Ectodermal cell (in vitro differentiated cells): ENCODE measurements at regions not wholly inside any gene's neighbourhood (a gene's known extent, or its start where the extent isn't known, plus 50 kb on each side); places are given as distances from the start of the nearest gene placed in this dataset.

ENCODE experiments used
- H3K27ac ChIP-seq: 2 replicates; pipeline ENCODE4 v1.7.0; 2013; ENCODE audit warnings: mild to moderate bottlenecking, low read depth, low read length; ENCODE audit not compliant: insufficient read depth, poor library complexity, severe bottlenecking
- H3K27me3 ChIP-seq: 2 replicates; pipeline ENCODE4 v1.7.0; 2013; ENCODE audit warnings: mild to moderate bottlenecking, low read length; ENCODE audit not compliant: insufficient read depth, control insufficient read depth, poor library complexity, severe bottlenecking
- H3K36me3 ChIP-seq: one replicate; pipeline ENCODE4 v1.7.0; 2013; ENCODE audit warnings: low read length; ENCODE audit not compliant: control insufficient read depth, insufficient read depth
- H3K4me1 ChIP-seq: one replicate; pipeline ENCODE4 v1.7.0; 2013; ENCODE audit warnings: low read length; ENCODE audit not compliant: control insufficient read depth, insufficient read depth
- H3K4me3 ChIP-seq: 2 replicates; pipeline ENCODE4 v1.7.0; 2013; ENCODE audit warnings: low read depth, low read length, control low read depth; ENCODE audit not compliant: insufficient read depth
- H3K9me3 ChIP-seq: 2 replicates; pipeline ENCODE4 v1.7.0; 2013; ENCODE audit warnings: mild to moderate bottlenecking, low read length, moderate library complexity; ENCODE audit not compliant: control insufficient read depth
- WGBS, 2 experiments: methylation state at CpG; one replicate each; pipeline ENCODE4 v1.1.7; 2013; ENCODE audit warnings: missing lambda C conversion rate in 2 of 2; 5-methylcytosine and 5-hydroxymethylcytosine counted together

DNA sequence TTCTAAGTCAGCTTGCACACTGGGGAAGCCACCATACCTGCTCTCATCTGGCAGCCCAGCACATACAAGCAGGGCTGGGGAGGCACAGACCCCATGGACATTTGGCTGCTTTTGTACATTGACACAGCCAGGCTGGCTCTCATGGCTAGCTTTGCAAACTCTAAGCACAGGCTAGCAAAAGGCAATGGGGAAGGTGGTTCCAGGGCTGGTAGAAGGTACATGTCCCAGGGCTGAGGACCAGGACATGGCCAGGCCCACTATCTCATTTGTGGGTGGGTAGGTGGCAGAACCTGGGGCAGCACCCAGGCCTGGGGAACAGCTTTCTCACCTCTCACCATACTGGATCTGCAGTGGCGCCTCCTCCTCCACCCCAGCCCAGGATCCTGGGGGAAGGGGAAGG lies 90.9 kb downstream of the HS1BP3 start:
- peaks cover 2% of the 10 kb centered on the region for H3K27me3 ChIP-seq
- WGBS, 2 experiments: 80 to 100% methylated on average over 1 of the region's 1 CpG
- H3K9me3 ChIP-seq: no peaks in the 10 kb centered on the region
- H3K4me3 ChIP-seq: no peak overlapping the region
- no peaks in the 10 kb centered on the region for H3K36me3 ChIP-seq
- H3K27ac ChIP-seq: no peak overlapping the region
- H3K4me1 ChIP-seq: peaks cover 28% of the 10 kb centered on the region

DNA sequence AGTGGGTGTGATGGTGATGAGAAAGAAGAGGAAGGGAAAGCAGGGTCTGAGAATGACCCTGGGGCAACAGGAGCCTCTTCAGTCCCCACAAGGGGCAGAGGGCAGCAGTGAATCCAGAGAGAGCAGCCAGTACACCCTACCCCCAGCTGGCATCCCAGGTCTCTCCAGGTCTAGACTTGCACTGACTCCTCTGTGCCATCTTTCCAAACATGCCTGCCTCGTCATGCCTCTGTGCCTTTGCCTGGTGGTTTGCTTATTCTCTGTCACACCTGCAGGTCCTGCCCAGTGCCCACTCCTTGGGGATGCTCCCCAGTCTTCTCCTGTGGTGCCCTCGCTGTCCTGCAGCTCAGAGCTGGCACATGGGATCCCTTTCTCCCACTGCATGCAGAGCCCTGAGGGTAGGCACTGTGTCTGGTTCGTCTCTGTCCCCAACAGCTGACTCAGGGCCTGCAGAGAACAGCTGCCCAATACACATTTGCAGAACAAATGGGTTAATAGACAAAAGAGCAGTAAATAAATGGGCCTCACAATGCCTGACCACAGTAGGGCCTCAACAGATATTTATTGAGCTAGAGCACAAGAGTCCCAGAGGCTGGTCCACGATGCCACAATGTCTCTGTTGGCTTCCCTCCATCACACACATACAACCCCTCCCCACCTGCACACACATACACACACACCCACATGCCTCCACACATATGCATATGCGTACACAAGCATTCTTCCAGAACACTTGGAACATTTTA lies 89.8 kb downstream of the HS1BP3 start:
- no peaks in the 10 kb centered on the region for H3K9me3 ChIP-seq
- H3K4me3 ChIP-seq: no peak overlapping the region
- peaks cover 13% of the 10 kb centered on the region for H3K27me3 ChIP-seq
- peaks cover 33% of the 10 kb centered on the region for H3K4me1 ChIP-seq
- H3K27ac ChIP-seq: no peak overlapping the region
- 64 to 77% methylated on average over 4 to 5 of the region's 5 CpGs for WGBS, 2 experiments
- no peaks in the 10 kb centered on the region for H3K36me3 ChIP-seq

DNA sequence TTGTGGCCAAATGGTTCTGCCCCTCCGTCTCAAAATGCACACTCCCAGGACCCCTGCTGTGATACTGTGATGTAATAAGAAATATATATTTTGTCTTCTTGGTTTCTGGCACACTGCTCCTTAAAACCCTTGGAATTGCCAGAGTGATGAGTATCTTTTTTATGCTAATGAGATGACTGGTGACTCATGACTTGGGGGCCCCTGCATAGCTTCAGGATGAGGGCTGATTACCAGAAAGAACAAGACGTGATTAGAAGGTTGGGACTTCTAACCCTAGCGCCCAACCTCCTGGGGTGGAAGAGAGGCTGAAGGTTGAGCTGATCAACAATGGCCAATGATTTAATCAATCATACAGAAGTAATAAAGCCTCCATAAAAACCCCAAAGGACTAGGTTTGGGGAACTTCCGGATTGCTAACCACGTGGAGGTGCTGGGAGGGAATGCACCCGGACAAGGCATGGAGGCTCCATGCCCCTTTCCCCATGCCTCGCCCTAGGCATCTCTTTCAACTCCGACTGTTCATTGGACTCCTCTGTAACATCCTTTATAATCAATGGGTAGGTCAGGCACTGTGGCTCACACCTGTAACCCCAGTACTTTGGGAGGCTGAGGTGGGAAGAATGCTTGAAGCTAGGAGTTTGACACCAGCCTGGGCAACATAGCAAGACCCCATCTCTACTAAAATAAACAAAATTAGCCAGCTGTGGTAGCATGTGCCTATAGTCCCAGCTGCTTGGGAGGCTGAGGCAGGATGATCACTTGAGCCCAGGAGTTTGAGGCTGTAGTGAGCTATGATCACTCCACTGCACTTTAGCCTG lies 89.1 kb downstream of the HS1BP3 start:
- Histone ChIP-seq H3K9me3 (no peaks in the 10 kb centered on the region), H3K27ac (no peak overlapping the region), H3K4me3 (no peak overlapping the region), H3K36me3 (no peaks in the 10 kb centered on the region), H3K4me1 (peaks cover 34% of the 10 kb centered on the region), H3K27me3 (peaks cover 16% of the 10 kb centered on the region)
- 82 to 85% methylated on average over 7 to 8 of the region's 8 CpGs for WGBS, 2 experiments

DNA sequence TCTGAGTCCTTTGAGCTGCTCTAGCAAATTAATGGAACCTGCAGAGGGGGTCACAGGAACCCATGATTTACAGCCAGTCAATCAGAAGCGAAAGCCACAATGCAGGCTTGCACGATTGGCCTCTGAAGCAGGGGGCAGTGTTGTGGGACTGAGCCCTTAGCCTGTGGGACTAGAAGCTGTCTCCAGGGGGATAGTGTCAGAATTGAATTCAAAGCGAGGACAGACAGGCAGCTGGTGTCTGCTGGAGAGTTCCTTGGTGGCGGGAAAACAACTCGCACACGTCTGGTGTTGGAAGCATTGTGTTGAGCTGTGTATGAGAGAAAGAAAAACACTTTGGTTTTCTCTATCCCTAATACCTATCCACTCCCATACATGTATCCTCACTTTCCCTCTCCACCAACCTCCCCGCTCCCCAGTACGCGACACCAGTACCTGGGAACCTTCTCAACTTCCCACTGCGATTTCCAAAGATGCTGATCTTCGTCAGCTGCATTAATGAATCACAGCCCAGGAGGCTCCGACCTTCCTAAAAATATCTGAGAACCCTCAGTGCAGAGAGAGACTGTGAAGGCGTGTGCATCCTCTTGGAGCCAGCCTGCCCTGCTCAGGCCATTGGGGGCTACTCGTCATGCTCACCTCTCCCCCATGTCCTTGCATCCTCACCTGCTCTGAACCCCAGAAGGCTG lies 88.2 kb downstream of the HS1BP3 start:
- Histone ChIP-seq H3K27me3 (peaks cover 16% of the 10 kb centered on the region), H3K27ac (no peak overlapping the region), H3K36me3 (no peaks in the 10 kb centered on the region), H3K9me3 (no peaks in the 10 kb centered on the region), H3K4me3 (no peak overlapping the region), H3K4me1 (peaks cover 35% of the 10 kb centered on the region)
- WGBS, 2 experiments: 68 to 75% methylated on average over 13 to 14 of the region's 14 CpGs

DNA sequence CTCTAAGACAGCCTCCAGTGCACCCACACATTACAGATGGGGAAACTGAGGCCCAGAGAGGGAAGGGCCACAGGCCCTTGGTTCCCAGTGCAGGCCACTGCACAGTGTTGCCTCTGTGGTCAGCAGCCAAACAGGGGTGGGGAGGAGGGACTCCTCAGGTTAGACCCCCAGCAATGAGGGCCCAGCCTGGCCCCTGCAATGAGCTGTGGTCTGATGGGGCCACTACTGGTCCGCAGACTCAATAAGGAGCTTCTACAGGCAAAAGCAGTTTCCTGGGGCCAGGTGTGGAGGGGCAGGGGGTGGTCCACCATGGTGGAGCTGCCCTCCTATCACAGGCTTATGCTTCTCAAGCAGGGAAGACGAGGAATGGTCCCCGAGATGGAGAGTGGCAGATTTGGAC lies 87.6 kb downstream of the HS1BP3 start:
- Histone ChIP-seq H3K9me3 (no peaks in the 10 kb centered on the region), H3K27me3 (peaks cover 16% of the 10 kb centered on the region), H3K27ac (no peak overlapping the region), H3K36me3 (no peaks in the 10 kb centered on the region), H3K4me1 (peaks cover 32% of the 10 kb centered on the region), H3K4me3 (no peak overlapping the region)
- WGBS, 2 experiments: 96 to 99% methylated on average over 3 of the region's 3 CpGs

DNA sequence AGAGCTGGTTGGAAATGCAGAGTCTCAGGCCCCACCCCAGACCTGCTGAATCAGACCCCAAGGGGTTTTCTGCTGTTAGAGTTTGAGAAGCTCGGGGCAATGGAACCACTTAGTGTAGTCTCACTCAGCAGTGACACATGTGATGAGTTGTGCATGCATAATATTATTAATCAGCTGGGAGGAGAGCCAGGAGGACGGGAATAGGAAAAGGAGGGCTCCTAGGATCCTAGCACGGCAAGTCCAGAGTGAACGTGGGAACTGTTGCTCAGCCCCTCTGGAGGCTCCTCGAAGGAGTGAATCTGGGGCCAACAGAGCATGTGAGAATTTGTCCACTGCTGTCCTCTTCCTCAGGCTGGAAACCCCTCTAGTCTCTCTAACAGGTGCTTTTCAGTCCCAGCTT lies 87.1 kb downstream of the HS1BP3 start:
- Histone ChIP-seq H3K4me3 (no peak overlapping the region), H3K9me3 (no peaks in the 10 kb centered on the region), H3K27ac (no peak overlapping the region), H3K27me3 (peaks cover 16% of the 10 kb centered on the region), H3K4me1 (peaks cover 34% of the 10 kb centered on the region), H3K36me3 (no peaks in the 10 kb centered on the region)
- 91 to 93% methylated on average over 5 of the region's 5 CpGs for WGBS, 2 experiments

DNA sequence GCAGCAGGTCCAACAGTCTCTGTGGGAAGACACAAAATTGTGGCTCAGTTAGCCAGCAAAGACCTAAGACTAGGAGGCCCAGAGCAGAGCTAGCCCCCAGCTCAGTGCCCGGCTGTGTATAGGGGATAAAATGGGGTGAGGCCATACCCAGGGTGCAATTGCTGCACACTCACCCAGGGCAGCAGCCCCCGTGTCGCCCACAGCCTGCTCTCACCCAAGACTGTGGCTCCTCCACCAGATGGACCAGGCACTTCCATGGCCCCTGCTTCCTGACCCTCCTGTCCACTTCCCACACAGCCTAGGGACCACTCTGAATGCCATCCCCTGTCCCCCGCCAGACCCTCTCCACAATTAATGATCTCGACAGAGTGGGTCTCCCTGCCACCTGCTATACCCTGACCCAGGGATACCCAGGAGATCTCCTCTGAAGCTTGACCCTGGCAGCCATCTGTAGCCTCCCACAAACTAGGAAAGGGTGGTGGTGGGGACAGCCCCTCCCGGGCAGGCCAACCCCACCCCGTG lies 85.7 kb downstream of the HS1BP3 start:
- Histone ChIP-seq H3K27me3 (peaks cover 22% of the 10 kb centered on the region), H3K4me1 (peaks cover 34% of the 10 kb centered on the region), H3K9me3 (no peaks in the 10 kb centered on the region), H3K27ac (no peak overlapping the region), H3K4me3 (no peak overlapping the region), H3K36me3 (no peaks in the 10 kb centered on the region)
- 92 to 94% methylated on average over 6 of the region's 7 CpGs for WGBS, 2 experiments

DNA sequence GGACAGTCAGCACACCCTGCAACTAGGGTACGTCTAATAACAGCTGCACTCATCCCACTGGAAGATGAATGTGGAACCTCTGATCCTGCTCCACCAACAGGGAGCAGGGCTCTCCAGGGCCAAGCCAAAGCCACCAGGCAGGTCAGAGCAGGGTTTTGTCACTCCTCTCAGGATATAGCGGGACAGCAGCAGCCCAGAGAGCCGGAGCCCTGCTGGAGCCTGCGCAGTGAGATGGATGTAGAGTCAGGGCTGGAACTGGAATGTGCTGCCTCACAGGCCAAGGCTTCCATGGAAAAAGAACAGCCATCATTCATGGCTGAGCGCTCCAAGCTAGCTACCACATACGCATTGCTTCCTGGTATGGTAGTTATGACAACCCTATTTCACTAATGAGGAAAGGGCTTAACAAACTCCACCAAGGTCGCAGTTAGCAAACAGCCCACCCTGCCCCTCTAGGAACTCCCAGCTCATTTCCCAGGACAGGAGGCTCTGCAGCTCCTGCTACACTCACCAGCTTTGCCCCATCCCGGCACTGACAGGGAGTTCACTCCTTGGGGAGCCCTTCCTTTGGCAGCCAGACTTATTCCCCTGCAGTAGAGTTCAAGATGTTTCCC lies 85.2 kb downstream of the HS1BP3 start:
- H3K9me3 ChIP-seq: no peaks in the 10 kb centered on the region
- H3K36me3 ChIP-seq: no peaks in the 10 kb centered on the region
- H3K27ac ChIP-seq: no peak overlapping the region
- H3K27me3 ChIP-seq: peaks cover 25% of the 10 kb centered on the region
- no peak overlapping the region for H3K4me3 ChIP-seq
- peaks cover 34% of the 10 kb centered on the region for H3K4me1 ChIP-seq
- WGBS, 2 experiments: 86% methylated on average over 8 of the region's 8 CpGs

DNA sequence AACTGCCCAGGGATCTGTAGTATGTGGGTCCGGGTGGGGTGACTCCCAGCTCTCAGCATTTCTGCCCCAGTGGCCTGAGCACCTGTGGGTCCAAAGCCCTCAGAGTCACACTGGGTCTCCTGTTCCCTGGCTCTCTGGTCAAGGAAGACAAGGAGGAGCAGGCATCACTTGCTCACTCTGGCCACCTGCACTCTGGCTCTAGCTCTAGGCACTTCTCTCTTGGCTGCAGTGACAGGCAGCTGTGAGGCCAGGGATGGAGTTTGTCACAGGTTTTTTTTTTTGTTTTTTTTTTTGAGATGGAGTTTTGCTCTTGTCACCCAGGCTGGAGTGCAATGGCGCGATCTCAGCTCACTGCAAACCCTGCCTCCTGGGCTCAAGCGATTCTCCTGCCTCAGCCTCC lies 84.6 kb downstream of the HS1BP3 start:
- WGBS, 2 experiments: 92 to 96% methylated on average over 4 of the region's 4 CpGs
- Histone ChIP-seq H3K9me3 (no peaks in the 10 kb centered on the region), H3K36me3 (no peaks in the 10 kb centered on the region), H3K4me1 (peaks cover 29% of the 10 kb centered on the region), H3K4me3 (no peak overlapping the region), H3K27me3 (peaks cover 25% of the 10 kb centered on the region), H3K27ac (no peak overlapping the region)
